Upper lobe of left lung (tissue), 6 donors: ENCODE measurements at regions not wholly inside any gene's neighbourhood (a gene's known extent, or its start where the extent isn't known, plus 50 kb on each side); places are given as distances from the start of the nearest gene placed in this dataset.

Source experiments
- ATAC-seq, 2 donors: fragments of 200-7000 bp; cut with Tn5 transposase; one replicate each; pipeline ENCODE4 v1.9.1; 2022; ENCODE audit warnings: mild to moderate bottlenecking in 2 of 2, moderate library complexity in 2 of 2; ENCODE audit not compliant: low FRiP score in 2 of 2
- DNase-seq, 2 donors: peaks; one replicate each; pipeline ENCODE4 v3.0.0-alpha.2; 2019 to 2020
- H3K27ac ChIP-seq, 4 donors: fragments of 200-600 bp; sonication (generic); one replicate each; pipeline ENCODE4 v1.5.1; 2016 to 2019
- H3K27me3 ChIP-seq, 4 donors: fragments of 200-600 bp; sonication (generic); one replicate each; pipeline ENCODE4 v1.5.1; 2017 to 2019
- H3K36me3 ChIP-seq, 4 donors: fragments of 200-600 bp; sonication (generic); one replicate each; pipeline ENCODE4 v1.5.1; 2016 to 2019
- H3K4me1 ChIP-seq, 4 donors: fragments of 200-600 bp; sonication (generic); one replicate each; pipeline ENCODE4 v1.5.1; 2018 to 2019
- H3K4me3 ChIP-seq, 4 donors: fragments of 200-600 bp; sonication (generic); one replicate each; pipeline ENCODE4 v1.5.1; 2017 to 2019; ENCODE audit warnings: mild to moderate bottlenecking in 2 of 4, moderate library complexity in 1 of 4
- H3K9me3 ChIP-seq, 4 donors: fragments of 200-600 bp; sonication (generic); one replicate each; pipeline ENCODE4 v1.5.1; 2018 to 2019
- CTCF ChIP-seq, 6 experiments: fragments of 450-650 bp in 4 of 6; fragments of 200-600 bp in 2 of 6; sonication (generic) in 2 of 6; IDR thresholded peaks; one replicate each; pipeline ENCODE4 v1.5.1; 2016 to 2019; ENCODE audit warnings: antibody characterized with exemption in 6 of 6
- EP300 ChIP-seq, 4 donors: sonication (generic); formaldehyde crosslinking; IDR thresholded peaks; one replicate each; pipeline ENCODE4 v1.5.1; 2017; ENCODE audit warnings: antibody characterized with exemption in 4 of 4, control low read depth in 2 of 4
- POLR2A ChIP-seq, 4 donors: fragments of 450-650 bp; IDR thresholded peaks; one replicate each; pipeline ENCODE4 v1.5.1; 2016 to 2017; ENCODE audit warnings: antibody characterized with exemption in 4 of 4, mild to moderate bottlenecking in 2 of 4
- POLR2AphosphoS5 ChIP-seq, 2 donors: sonication (generic); formaldehyde crosslinking; IDR thresholded peaks; one replicate each; pipeline ENCODE4 v1.5.1; 2017; ENCODE audit warnings: antibody characterized with exemption in 2 of 2
- WGBS, 2 donors: methylation state at CpG; one replicate each; pipeline ENCODE4 v1.1.5; 2017 to 2018; 5-methylcytosine and 5-hydroxymethylcytosine counted together
- donor health status: DM: no; HTN: no; CAD: no; lungs with moderate emphysema.
- donor health status: DM: no; HTN: yes; CAD: no; lungs with severe emphysema.

- H3K27ac ChIP-seq = no peak overlapping the region
- H3K36me3 ChIP-seq = no peaks in the 10 kb centered on the region
- DNase-seq (no peak), ATAC-seq (no peak)
- H3K4me3 ChIP-seq = no peak overlapping the region
- TF ChIP-seq CTCF (IDR thresholded peaks at IDR 0.05) (no peak), POLR2AphosphoS5 (IDR thresholded peaks at IDR 0.05) (no peak), EP300 (IDR thresholded peaks at IDR 0.05) (no peak), POLR2A (IDR thresholded peaks at IDR 0.05) (no peak)
- H3K27me3 ChIP-seq = no peaks in the 10 kb centered on the region
- H3K4me1 ChIP-seq = no peaks in the 10 kb centered on the region
- no peaks in the 10 kb centered on the region for H3K9me3 ChIP-seq
- 67 to 81% methylated on average over 5 of the region's 5 CpGs for WGBS, 2 donors
Measured at GRCh38 chr17:71926746-71927398, 193.9 kb upstream of the SOX9 start.

- no peaks in the 10 kb centered on the region for H3K4me1 ChIP-seq
- no peak for DNase-seq
- no peak overlapping the region for H3K27ac ChIP-seq
- no peak overlapping the region for H3K4me3 ChIP-seq
- TF ChIP-seq EP300 (IDR thresholded peaks at IDR 0.05) (no peak), POLR2AphosphoS5 (IDR thresholded peaks at IDR 0.05) (no peak), CTCF (IDR thresholded peaks at IDR 0.05) (no peak), POLR2A (IDR thresholded peaks at IDR 0.05) (no peak)
- no peak for ATAC-seq
- H3K27me3 ChIP-seq = no peaks in the 10 kb centered on the region
- H3K36me3 ChIP-seq = no peaks in the 10 kb centered on the region
- peaks cover 0 to 2% (median 0%) of the 10 kb centered on the region in 4 donors for H3K9me3 ChIP-seq
- 89 to 90% methylated on average over 3 of the region's 3 CpGs for WGBS, 2 donors
Measured at GRCh38 chr17:71933306-71933705, 187.5 kb upstream of the SOX9 start.

- no peak overlapping the region for H3K4me3 ChIP-seq
- no peak for ATAC-seq
- DNase-seq = no peak
- no peaks in the 10 kb centered on the region for H3K36me3 ChIP-seq
- 86% methylated on average over 2 of the region's 2 CpGs for WGBS, 2 donors
- no peak overlapping the region for H3K27ac ChIP-seq
- H3K9me3 ChIP-seq = peaks cover 0 to 2% (median 0%) of the 10 kb centered on the region in 4 donors
- H3K4me1 ChIP-seq = no peaks in the 10 kb centered on the region
- TF ChIP-seq POLR2AphosphoS5 (IDR thresholded peaks at IDR 0.05) = no peak
- no peaks in the 10 kb centered on the region for H3K27me3 ChIP-seq
Measured at GRCh38 chr17:71934520-71934919, 186.3 kb upstream of the SOX9 start.

GRCh38 chr17:71935341-71935740 is 185.5 kb upstream of the SOX9 start:
- H3K9me3 ChIP-seq = peaks cover 0 to 2% (median 0%) of the 10 kb centered on the region in 4 donors
- ATAC-seq = no peak
- no peak for TF ChIP-seq POLR2A (IDR thresholded peaks at IDR 0.05)
- TF ChIP-seq CTCF (IDR thresholded peaks at IDR 0.05) = no peak
- no peak for TF ChIP-seq EP300 (IDR thresholded peaks at IDR 0.05)
- TF ChIP-seq POLR2AphosphoS5 (IDR thresholded peaks at IDR 0.05) = no peak
- H3K27ac ChIP-seq = no peak overlapping the region
- no peak overlapping the region for H3K4me3 ChIP-seq
- no peak for DNase-seq
- no peaks in the 10 kb centered on the region for H3K4me1 ChIP-seq
- no peaks in the 10 kb centered on the region for H3K36me3 ChIP-seq
- H3K27me3 ChIP-seq = no peaks in the 10 kb centered on the region
- 84 to 90% methylated on average over 2 of the region's 2 CpGs for WGBS, 2 donors

GRCh38 chr17:71936977-71937376 is 183.8 kb upstream of the SOX9 start:
- Histone ChIP-seq H3K9me3 (peaks cover 0 to 2% (median 0%) of the 10 kb centered on the region in 4 donors), H3K36me3 (no peaks in the 10 kb centered on the region), H3K27ac (no peak overlapping the region), H3K4me1 (no peaks in the 10 kb centered on the region), H3K27me3 (no peaks in the 10 kb centered on the region), H3K4me3 (no peak overlapping the region)
- TF ChIP-seq CTCF (IDR thresholded peaks at IDR 0.05) = no peak
- TF ChIP-seq POLR2AphosphoS5 (IDR thresholded peaks at IDR 0.05) = no peak
- no peak for TF ChIP-seq POLR2A (IDR thresholded peaks at IDR 0.05)
- no peak for TF ChIP-seq EP300 (IDR thresholded peaks at IDR 0.05)
- 84 to 89% methylated on average over 2 of the region's 2 CpGs for WGBS, 2 donors
- ATAC-seq = no peak
- no peak for DNase-seq
